ENCODE measurements at regions not wholly inside any gene's neighbourhood (a gene's known extent, or its start where the extent isn't known, plus 50 kb on each side); places are given as distances from the start of the nearest gene placed in this dataset.

DNA sequence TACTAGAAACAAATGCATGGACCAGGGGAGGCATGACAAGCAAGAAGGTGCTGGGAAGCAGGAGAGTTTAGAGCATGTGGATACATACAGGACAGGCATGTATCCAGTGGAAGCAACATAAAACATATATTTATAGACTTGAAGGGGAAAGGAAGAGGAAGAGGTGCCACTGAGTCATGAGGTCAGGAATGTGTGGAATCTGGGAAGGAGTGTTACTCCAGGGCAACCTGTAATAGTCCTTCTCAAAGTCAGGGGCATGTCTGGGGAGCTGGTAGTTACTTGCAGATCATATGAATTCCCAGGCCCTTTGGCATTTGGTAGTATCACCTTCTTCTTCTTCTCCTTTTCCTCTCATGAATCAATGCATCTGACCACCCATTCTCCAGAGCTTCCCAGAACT, 246.6 kb downstream of the XPNPEP1 start:
- H2AFZ ChIP-seq (ENCODE audit: low read length): no peak overlapping the region
- no peaks in the 10 kb centered on the region for H3K4me1 ChIP-seq (ENCODE audit: insufficient read depth, low read length, poor library complexity, severe bottlenecking)
- no peaks in the 10 kb centered on the region for H3K36me3 ChIP-seq (ENCODE audit: insufficient read depth, low read length)
- H3K79me2 ChIP-seq (ENCODE audit: insufficient read depth, low read length): no peaks in the 10 kb centered on the region
- TF ChIP-seq, protein P1, sequence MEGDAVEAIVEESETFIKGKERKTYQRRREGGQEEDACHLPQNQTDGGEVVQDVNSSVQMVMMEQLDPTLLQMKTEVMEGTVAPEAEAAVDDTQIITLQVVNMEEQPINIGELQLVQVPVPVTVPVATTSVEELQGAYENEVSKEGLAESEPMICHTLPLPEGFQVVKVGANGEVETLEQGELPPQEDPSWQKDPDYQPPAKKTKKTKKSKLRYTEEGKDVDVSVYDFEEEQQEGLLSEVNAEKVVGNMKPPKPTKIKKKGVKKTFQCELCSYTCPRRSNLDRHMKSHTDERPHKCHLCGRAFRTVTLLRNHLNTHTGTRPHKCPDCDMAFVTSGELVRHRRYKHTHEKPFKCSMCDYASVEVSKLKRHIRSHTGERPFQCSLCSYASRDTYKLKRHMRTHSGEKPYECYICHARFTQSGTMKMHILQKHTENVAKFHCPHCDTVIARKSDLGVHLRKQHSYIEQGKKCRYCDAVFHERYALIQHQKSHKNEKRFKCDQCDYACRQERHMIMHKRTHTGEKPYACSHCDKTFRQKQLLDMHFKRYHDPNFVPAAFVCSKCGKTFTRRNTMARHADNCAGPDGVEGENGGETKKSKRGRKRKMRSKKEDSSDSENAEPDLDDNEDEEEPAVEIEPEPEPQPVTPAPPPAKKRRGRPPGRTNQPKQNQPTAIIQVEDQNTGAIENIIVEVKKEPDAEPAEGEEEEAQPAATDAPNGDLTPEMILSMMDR (conservative IDR thresholded peaks at IDR 0.05; ENCODE audit: low read length): no peak
- TF ChIP-seq EZH2phosphoT487 (IDR thresholded peaks at IDR 0.05; ENCODE audit: borderline replicate concordance): no peak
- H3K9me2 ChIP-seq (replicated peaks; ENCODE audit: low read depth, low read length): no peaks in the 10 kb centered on the region
- no peak overlapping the region for H3K4me2 ChIP-seq (ENCODE audit: low read depth, low read length, poor library complexity, severe bottlenecking)
- H3K27me3 ChIP-seq (ENCODE audit: insufficient read depth, low read length, poor library complexity, severe bottlenecking): no peaks in the 10 kb centered on the region
- no peak overlapping the region for H3K4me3 ChIP-seq (ENCODE audit: low read length, poor library complexity, severe bottlenecking)
- H3K9ac ChIP-seq (ENCODE audit: low read depth, low read length, poor library complexity, severe bottlenecking): no peak overlapping the region
- H3F3A ChIP-seq (ENCODE audit: low read depth): no peaks in the 10 kb centered on the region
- H3K9me3 ChIP-seq (ENCODE audit: insufficient read depth, low read depth, low read length): no peaks in the 10 kb centered on the region
- no peaks in the 10 kb centered on the region for H4K20me1 ChIP-seq (ENCODE audit: insufficient read depth, low read length, poor library complexity, severe bottlenecking)

DNA sequence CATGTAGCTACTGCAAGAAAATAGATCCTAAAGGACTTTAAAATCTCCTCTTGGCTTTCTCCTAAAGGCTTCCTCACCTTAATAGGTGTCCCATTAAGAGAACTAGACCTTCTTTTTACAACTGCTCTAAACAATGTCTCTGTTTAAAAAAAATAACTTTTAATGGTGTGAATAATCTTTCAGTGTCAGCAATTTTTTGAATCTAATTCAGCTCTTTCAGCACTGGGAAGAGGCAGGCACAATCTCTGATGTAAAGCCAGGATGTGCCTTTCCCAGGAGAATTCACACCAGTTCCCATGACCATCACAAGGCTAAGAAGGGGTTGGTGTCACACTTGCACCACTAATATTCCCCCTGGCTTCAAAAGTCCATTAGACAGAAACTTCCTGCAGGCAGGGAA, 254.6 kb downstream of the XPNPEP1 start:
- no peaks in the 10 kb centered on the region; the same call in 1 of the 2 replicates for H3K9me3 ChIP-seq (ENCODE audit: insufficient read depth, low read depth, low read length)
- no peaks in the 10 kb centered on the region for H4K20me1 ChIP-seq (ENCODE audit: insufficient read depth, low read length, poor library complexity, severe bottlenecking)
- no peaks in the 10 kb centered on the region for H3K9me2 ChIP-seq (replicated peaks; ENCODE audit: low read depth, low read length)
- H3K9ac ChIP-seq (ENCODE audit: low read depth, low read length, poor library complexity, severe bottlenecking): no peak overlapping the region
- no peaks in the 10 kb centered on the region for H3K79me2 ChIP-seq (ENCODE audit: insufficient read depth, low read length)
- no peak overlapping the region for H3K4me3 ChIP-seq (ENCODE audit: low read length, poor library complexity, severe bottlenecking)
- no peaks in the 10 kb centered on the region for H3K4me1 ChIP-seq (ENCODE audit: insufficient read depth, low read length, poor library complexity, severe bottlenecking)
- no peak overlapping the region for H3K4me2 ChIP-seq (ENCODE audit: low read depth, low read length, poor library complexity, severe bottlenecking)
- no peaks in the 10 kb centered on the region for H3K27me3 ChIP-seq (ENCODE audit: insufficient read depth, low read length, poor library complexity, severe bottlenecking)
- TF ChIP-seq, protein P1 (conservative IDR thresholded peaks at IDR 0.05; ENCODE audit: low read length): no peak
- H3F3A ChIP-seq (ENCODE audit: low read depth): no peaks in the 10 kb centered on the region
- no peaks in the 10 kb centered on the region for H3K36me3 ChIP-seq (ENCODE audit: insufficient read depth, low read length)
- no peak overlapping the region for H2AFZ ChIP-seq (ENCODE audit: low read length)

DNA sequence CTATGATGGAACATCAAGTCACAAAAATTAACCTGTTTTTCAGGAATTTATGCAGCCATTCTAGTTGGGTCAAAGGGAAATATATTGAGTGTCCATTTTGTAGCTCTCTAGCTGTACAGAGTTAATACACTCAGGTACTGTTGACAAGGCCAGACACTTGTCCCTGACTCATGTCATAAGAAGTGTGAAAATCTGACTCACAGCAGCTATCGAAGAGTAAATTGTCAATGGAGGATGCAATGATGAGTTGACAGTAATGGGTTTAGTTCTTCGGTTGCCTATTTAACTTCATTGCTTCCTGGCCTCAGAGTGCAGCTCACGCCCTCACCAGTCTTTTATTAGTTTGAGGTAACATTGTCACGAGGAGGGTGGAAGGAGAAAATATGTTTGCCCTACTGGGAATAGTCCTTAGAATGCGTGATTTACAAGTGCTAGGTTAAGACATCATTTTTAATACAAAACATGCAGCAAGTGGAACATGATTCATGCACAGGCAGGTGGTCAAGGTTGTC, 255.1 kb downstream of the XPNPEP1 start:
- no peak overlapping the region for H2AFZ ChIP-seq (ENCODE audit: low read length)
- H3F3A ChIP-seq (ENCODE audit: low read depth): no peaks in the 10 kb centered on the region
- no peaks in the 10 kb centered on the region for H3K27me3 ChIP-seq (ENCODE audit: insufficient read depth, low read length, poor library complexity, severe bottlenecking)
- no peaks in the 10 kb centered on the region for H3K79me2 ChIP-seq (ENCODE audit: insufficient read depth, low read length)
- no peak overlapping the region for H3K4me3 ChIP-seq (ENCODE audit: low read length, poor library complexity, severe bottlenecking)
- TF ChIP-seq, protein P1 (conservative IDR thresholded peaks at IDR 0.05; ENCODE audit: low read length): no peak
- TF ChIP-seq EZH2phosphoT487 (IDR thresholded peaks at IDR 0.05; ENCODE audit: borderline replicate concordance): no peak
- H3K9me3 ChIP-seq (ENCODE audit: insufficient read depth, low read depth, low read length): no peaks in the 10 kb centered on the region; the same call in 1 of the 2 replicates
- H3K4me2 ChIP-seq (ENCODE audit: low read depth, low read length, poor library complexity, severe bottlenecking): no peak overlapping the region
- no peaks in the 10 kb centered on the region for H4K20me1 ChIP-seq (ENCODE audit: insufficient read depth, low read length, poor library complexity, severe bottlenecking)
- no peaks in the 10 kb centered on the region for H3K9me2 ChIP-seq (replicated peaks; ENCODE audit: low read depth, low read length)
- no peaks in the 10 kb centered on the region for H3K4me1 ChIP-seq (ENCODE audit: insufficient read depth, low read length, poor library complexity, severe bottlenecking)
- H3K36me3 ChIP-seq (ENCODE audit: insufficient read depth, low read length): no peaks in the 10 kb centered on the region
- no peak overlapping the region for H3K9ac ChIP-seq (ENCODE audit: low read depth, low read length, poor library complexity, severe bottlenecking)

All from Loucy (cell line).